SU-DHL-6 (cell line): ENCODE measurements at regions not wholly inside any gene's neighbourhood (a gene's known extent, or its start where the extent isn't known, plus 50 kb on each side); places are given as distances from the start of the nearest gene placed in this dataset.

ENCODE experiments used
- H2AFZ ChIP-seq: fragments of 200-600 bp; sonication (generic); 2 replicates; pipeline ENCODE4 v1.6.1; 2014; ENCODE audit warnings: low read depth, mild to moderate bottlenecking, moderate library complexity, mixed read lengths, antibody characterized with exemption, low read length; ENCODE audit not compliant: severe bottlenecking
- H3F3A ChIP-seq: fragments of 200-600 bp; shearing (Covaris generic); 2 replicates; pipeline ENCODE4 v1.6.0; 2016; ENCODE audit warnings: antibody characterized with exemption, mild to moderate bottlenecking; ENCODE audit not compliant: insufficient read depth
- H3K27ac ChIP-seq: fragments of 200-600 bp; sonication (generic); 2 replicates; pipeline ENCODE4 v1.5.1; 2016; ENCODE audit warnings: low read depth, mild to moderate bottlenecking, low read length, moderate library complexity, mixed read lengths
- H3K27me3 ChIP-seq: fragments of 200-600 bp; sonication (generic), shearing (Covaris generic); 2 replicates; pipeline ENCODE4 v1.6.0; 2014; ENCODE audit warnings: mild to moderate bottlenecking, low read length
- H3K36me3 ChIP-seq: fragments of 200-600 bp; sonication (generic); 2 replicates; pipeline ENCODE4 v1.6.1; 2014; ENCODE audit warnings: mild to moderate bottlenecking, low read length, mixed read lengths
- H3K4me2 ChIP-seq: fragments of 300-600, 200-600 bp; shearing (Covaris generic), sonication (generic); 2 replicates; pipeline ENCODE4 v1.6.0; 2014; ENCODE audit warnings: low read length, low read depth, mild to moderate bottlenecking; ENCODE audit not compliant: poor library complexity, severe bottlenecking
- H3K4me3 ChIP-seq: fragments of 200-600 bp; sonication (generic); 2 replicates; pipeline ENCODE4 v1.5.1; 2014; ENCODE audit warnings: antibody characterized with exemption, low read length, mild to moderate bottlenecking, mixed read lengths; ENCODE audit not compliant: insufficient read depth, poor library complexity, severe bottlenecking
- H3K79me2 ChIP-seq: fragments of 200-600 bp; sonication (generic); 2 replicates; pipeline ENCODE4 v1.6.1; 2014; ENCODE audit warnings: mild to moderate bottlenecking, low read length, moderate library complexity; ENCODE audit not compliant: insufficient read depth
- H3K9ac ChIP-seq: fragments of 200-600 bp; sonication (generic); 2 replicates; pipeline ENCODE4 v1.7.0; 2014; ENCODE audit warnings: mild to moderate bottlenecking, low read length
- H3K9me2 ChIP-seq: fragments of 200-600 bp; sonication (generic); replicated peaks from 2 replicates; pipeline ENCODE4 v1.6.1; 2014; ENCODE audit warnings: low read length; ENCODE audit not compliant: insufficient read depth
- H3K9me3 ChIP-seq: fragments of 200-600 bp; sonication (generic); 2 replicates; pipeline ENCODE4 v1.6.1; 2014; ENCODE audit warnings: low read length, mixed read lengths; ENCODE audit not compliant: insufficient read depth
- H4K20me1 ChIP-seq: fragments of 200-600 bp; sonication (generic); 2 replicates; pipeline ENCODE4 v1.6.1; 2014; ENCODE audit warnings: low read depth, mild to moderate bottlenecking, antibody characterized with exemption, low read length, moderate library complexity, mixed read lengths
- EZH2phosphoT487 ChIP-seq: fragments of 200-600 bp; sonication (generic), shearing (Covaris generic); conservative IDR thresholded peaks from 2 replicates; pipeline ENCODE4 v1.6.1; 2018; ENCODE audit warnings: mild to moderate bottlenecking, antibody characterized with exemption, low read length, moderate library complexity, mixed read lengths
- TF ChIP-seq, protein P1 (sequence below): fragments of 200-600 bp; sonication (generic); IDR thresholded peaks from one replicate; pipeline ENCODE4 v1.5.1; 2017; ENCODE audit warnings: antibody characterized with exemption, mild to moderate bottlenecking, low read length, moderate library complexity; ENCODE audit not compliant: insufficient read depth, poor library complexity, severe bottlenecking

DNA sequence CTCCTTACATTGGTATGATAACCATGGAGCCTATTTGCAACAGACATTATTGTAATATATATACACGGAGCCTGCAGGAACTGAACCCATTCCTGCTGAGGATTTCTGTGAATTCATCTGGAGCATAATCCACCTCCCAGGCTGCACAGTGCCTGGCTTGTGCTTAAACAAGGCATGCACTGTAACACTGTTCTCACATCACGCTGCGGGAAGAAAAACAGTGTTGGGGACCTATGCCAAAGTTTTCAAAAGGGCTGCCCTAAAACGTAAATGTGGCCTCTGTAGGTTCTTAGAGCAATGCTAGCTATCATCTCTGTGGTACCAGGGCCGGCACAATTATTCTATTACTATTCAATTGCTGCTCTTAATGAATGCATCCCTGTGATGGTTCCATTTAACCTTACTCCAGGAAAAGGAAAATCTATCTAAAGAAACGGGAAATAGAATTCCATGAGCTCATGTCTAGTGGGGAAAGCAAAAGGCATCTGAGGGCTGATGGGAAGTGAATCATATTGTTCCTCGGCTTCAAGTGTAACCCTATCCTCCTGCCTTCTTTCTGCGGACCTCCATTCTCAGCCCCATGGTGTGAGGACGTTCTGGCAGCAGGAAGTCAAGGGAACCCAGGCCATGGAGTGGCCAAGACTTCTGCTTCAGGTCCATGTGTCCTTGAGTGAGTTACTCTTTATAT, 525.5 kb downstream of the SOX6 start:
- no peaks in the 10 kb centered on the region for H3K27me3 ChIP-seq
- no peak overlapping the region for H3K9ac ChIP-seq
- TF ChIP-seq, protein P1, sequence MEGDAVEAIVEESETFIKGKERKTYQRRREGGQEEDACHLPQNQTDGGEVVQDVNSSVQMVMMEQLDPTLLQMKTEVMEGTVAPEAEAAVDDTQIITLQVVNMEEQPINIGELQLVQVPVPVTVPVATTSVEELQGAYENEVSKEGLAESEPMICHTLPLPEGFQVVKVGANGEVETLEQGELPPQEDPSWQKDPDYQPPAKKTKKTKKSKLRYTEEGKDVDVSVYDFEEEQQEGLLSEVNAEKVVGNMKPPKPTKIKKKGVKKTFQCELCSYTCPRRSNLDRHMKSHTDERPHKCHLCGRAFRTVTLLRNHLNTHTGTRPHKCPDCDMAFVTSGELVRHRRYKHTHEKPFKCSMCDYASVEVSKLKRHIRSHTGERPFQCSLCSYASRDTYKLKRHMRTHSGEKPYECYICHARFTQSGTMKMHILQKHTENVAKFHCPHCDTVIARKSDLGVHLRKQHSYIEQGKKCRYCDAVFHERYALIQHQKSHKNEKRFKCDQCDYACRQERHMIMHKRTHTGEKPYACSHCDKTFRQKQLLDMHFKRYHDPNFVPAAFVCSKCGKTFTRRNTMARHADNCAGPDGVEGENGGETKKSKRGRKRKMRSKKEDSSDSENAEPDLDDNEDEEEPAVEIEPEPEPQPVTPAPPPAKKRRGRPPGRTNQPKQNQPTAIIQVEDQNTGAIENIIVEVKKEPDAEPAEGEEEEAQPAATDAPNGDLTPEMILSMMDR = no peak
- no peak for TF ChIP-seq EZH2phosphoT487
- no peak overlapping the region for H3K27ac ChIP-seq
- no peak overlapping the region for H3K4me3 ChIP-seq
- H4K20me1 ChIP-seq = no peaks in the 10 kb centered on the region
- no peaks in the 10 kb centered on the region for H3K9me3 ChIP-seq
- no peaks in the 10 kb centered on the region for H3F3A ChIP-seq
- H3K36me3 ChIP-seq = no peaks in the 10 kb centered on the region
- H3K9me2 ChIP-seq = no peaks in the 10 kb centered on the region
- no peak overlapping the region for H3K4me2 ChIP-seq
- no peak overlapping the region for H2AFZ ChIP-seq
- H3K79me2 ChIP-seq = no peaks in the 10 kb centered on the region

DNA sequence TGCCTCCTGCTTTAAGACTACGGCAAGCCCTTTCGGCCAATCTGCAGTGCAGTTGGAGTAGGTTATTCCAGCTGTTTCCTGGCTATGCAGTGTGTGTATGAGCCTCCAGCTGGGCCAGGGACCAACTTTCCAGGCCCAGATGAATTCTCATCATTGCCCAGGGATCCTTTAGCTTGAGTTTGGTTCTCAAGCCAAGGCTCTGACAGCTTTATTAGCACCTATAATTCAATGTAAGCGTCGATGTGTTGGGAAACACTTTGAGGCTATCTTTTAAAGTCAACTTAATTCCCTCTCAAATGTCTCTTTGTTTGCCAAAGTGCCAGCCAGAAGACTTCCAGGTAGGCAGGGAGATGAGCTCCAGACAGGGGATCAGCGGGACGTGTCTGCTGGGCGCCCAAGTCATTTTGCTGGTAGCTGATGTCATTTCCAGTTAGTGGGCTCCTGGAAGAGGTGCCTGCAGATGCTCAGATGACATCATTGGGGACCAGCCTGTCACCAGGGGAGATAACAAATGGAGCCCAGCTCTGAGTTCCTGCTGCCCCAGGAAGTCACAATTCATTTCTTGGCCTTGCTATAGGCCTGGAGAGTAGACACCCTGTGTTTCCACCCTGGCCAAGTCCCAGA, 520.4 kb downstream of the SOX6 start:
- Histone ChIP-seq H3K9me3 (no peaks in the 10 kb centered on the region), H3K27ac (no peak overlapping the region), H3K4me3 (no peak overlapping the region), H2AFZ (no peak overlapping the region), H3K36me3 (no peaks in the 10 kb centered on the region), H3K4me2 (no peak overlapping the region), H3K9me2 (no peaks in the 10 kb centered on the region), H3K27me3 (no peaks in the 10 kb centered on the region), H3K9ac (no peak overlapping the region), H3K79me2 (no peaks in the 10 kb centered on the region), H3F3A (no peaks in the 10 kb centered on the region), H4K20me1 (no peaks in the 10 kb centered on the region)
- no peak for TF ChIP-seq EZH2phosphoT487
- TF ChIP-seq, protein P1 = no peak

DNA sequence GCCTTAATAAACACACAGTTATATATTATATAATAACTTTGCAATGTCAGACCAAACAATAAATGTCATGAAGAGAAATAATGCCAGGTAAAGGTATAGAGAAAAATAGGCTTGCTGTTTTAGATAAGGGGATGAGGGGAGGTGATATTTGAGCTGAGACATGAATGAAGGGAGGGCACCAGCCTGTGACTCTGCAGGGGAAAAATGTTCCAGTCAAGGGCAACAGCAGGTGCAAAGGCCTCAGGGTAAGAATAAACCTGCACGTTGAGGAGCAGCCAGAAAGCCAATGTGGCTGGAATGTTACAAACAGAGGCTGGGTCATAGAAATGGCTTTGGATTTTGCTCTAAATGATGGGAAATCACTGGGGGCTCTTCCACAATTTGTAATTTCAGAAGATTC, 519.6 kb downstream of the SOX6 start:
- H2AFZ ChIP-seq = no peak overlapping the region
- H3K27ac ChIP-seq = no peak overlapping the region
- no peaks in the 10 kb centered on the region for H3F3A ChIP-seq
- TF ChIP-seq, protein P1 = no peak
- no peak for TF ChIP-seq EZH2phosphoT487
- H3K36me3 ChIP-seq = no peaks in the 10 kb centered on the region
- no peak overlapping the region for H3K4me3 ChIP-seq
- no peaks in the 10 kb centered on the region for H3K9me3 ChIP-seq
- H4K20me1 ChIP-seq = no peaks in the 10 kb centered on the region
- H3K79me2 ChIP-seq = no peaks in the 10 kb centered on the region
- no peaks in the 10 kb centered on the region for H3K27me3 ChIP-seq
- no peaks in the 10 kb centered on the region for H3K9me2 ChIP-seq
- H3K4me2 ChIP-seq = no peak overlapping the region
- no peak overlapping the region for H3K9ac ChIP-seq
